ENCODE measurements at regions not wholly inside any gene's neighbourhood (a gene's known extent, or its start where the extent isn't known, plus 50 kb on each side); places are given as distances from the start of the nearest gene placed in this dataset.

DNA sequence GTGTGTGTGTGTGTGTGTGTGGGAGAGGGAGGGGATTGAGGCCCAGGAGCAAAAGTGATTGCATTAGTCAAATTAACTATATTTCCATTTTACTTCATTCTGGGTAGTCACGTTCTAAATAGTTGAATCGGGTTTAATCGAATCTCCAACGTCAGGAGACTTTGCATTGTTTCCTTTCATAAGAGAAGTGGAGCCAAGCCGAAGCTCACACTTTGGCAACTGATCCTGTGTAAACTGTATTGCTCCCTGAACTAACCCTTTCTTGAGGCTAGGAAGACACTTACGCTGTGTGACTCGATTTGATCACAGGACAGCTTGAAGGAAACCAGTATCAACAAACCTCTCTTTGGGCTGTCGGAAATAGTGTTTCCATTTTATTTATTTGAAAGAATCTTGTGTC is 363.4 kb upstream of the ATP2B1 start:
- DNase-seq, result peak; percentile 34

DNA sequence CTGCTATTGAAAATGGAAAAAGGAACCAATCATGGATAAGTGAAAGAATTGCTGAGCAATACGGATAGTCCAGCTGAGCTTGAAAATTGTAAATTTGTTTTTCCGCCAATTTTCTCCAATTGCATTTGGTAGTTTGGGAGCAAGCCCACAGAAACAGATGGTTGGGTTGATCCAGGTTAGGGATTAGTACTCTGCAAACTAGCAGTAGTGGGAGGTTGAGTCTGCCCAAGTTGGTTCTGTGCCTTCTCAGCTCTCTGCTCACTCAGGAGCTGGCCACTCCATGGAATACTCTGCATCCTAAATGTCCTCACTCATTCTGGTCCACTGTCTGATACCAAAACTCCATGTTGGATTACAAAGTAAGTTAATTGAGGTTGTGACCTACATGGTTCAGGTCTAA is 361.1 kb upstream of the ATP2B1 start:
- DNase-seq, result no peak

DNA sequence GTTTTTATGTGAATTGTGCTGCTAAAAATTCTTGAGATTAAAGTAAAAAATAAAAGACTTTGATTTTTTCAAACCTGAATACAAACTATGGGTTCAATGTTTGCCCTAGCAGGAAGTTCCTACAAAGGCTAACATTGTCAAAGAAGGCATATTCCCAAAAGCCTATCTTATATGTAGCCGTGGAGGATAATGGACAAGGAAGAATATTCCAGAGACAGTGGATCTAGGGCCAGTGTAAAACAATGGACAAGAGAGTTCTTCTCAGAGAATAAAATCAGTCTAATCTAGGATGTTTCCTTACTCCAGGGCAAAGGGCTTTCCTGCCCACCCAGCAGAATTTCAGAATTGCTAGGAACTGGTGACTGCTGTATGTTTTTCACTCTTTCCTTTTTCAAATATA is 359.2 kb upstream of the ATP2B1 start:
- DNase-seq, result no peak

DNA sequence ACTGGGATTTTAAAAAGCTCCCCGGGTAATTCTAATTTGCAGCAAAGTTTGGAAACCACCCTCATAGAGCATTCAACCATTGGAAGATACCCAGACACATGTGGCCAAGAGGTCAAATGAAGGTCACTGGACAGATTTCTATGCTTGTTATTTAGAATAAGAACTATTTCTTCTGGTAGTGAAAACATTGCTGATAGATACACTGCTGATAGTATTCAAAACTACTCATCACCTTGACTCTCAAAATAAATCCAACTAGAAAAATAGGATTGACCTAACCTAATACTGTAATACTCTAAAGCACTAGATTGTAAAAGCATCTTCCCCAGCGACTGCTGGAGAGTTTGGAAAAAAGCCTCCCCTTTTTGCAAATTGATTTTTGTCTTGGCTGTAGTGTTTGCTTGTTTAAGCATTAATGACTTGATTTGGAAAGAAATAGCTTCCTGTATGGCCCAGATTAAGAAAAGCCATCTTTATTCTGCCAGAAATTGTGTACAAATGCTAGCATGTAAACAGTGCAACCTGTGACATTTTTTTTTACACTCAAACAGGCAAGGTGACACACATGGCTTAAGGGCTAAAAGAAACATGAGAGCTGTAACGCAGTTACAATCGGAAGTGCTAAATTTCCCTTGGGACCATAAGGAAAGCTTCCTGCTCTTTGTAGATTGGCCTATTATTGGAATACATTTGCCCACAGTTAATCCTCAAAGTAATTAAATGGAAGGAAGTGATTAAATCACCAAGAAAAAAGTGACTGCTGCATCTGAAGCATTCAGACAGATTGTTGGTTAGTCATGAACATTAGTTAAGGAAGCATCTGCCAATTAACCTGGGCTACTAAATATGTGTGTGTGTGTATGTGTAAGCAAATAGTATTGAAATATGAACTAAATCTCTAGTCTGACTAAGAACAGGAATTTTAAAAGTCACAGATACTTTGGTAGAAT is 356.5 kb upstream of the ATP2B1 start:
- peak; percentile 59 for DNase-seq

DNA sequence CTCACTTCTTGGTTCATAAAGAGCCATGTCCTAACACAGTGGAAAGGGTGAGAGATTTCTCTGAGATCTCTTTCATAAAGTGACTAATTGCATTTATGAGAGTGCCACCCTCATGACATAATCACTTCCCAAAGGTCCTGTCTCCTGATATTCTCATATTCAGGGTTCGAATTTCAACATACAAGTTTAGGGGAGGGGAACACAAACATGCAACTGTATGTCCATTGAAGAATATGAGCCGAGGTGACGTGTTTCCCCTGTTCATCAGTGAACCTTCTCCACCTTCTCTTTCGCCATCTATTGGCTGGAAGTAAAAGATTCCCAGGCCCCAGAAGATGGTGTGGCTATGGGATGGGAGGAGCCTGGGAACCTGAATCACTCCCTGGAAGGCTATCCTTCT is 354.2 kb upstream of the ATP2B1 start:
- no peak for DNase-seq

DNA sequence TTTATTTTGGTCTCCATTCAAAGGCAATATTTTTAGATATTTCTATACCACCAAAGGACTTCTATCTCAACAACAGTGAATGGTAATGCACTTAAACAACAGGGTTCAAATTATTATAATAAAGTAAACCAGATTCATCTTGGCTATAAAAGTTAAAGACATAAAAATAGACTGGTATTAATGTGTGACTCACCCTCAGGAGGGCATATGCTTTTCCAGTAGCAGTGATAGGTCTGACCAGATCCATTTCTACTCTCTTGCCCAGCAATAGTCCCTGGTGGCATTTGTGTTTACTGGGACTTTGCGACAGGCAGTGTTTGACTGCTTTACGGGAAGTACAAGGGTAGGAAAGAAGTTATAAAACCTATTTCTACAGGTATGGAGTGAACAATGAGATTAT is 353.2 kb upstream of the ATP2B1 start:
- DNase-seq, result no peak

DNA sequence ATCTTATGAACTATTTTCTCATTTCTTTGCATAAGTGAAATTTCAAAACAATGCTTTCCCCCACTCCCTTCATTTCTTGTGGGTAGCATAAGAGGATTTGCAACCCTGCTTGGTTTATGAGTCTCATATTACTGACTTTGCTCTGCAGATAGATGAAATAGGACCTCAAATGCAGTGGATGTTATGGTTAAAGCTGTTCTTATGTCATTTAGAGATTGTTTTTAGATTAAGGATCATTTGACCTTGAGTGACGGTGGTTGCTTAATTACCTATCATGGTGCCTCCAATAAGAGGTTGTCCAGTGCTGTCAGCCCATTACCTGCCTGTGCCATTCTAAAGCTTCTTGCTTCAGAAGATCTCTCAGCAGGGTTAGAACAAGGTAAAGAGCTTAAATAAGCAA is 351.4 kb upstream of the ATP2B1 start:
- DNase-seq, result no peak

DNA sequence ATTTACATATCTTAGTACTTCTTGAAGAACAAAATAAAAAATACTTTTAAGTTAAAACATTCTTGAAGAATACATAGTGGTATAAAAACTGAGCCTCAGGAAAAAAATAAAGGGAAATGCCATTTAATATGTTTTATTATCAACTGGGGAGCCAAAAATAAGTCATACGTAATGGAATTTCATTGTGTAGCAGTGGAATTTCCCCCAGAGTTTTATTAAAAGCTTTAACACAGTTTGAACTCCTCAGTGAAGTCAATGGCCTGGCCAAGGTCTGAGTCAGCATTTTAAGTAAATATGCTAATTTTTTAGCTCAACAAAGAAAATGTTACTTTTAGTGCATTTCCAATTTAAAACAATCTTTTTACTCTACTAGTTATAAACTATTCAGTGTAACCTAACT is 350.1 kb upstream of the ATP2B1 start:
- peak; percentile 73 for DNase-seq

DNA sequence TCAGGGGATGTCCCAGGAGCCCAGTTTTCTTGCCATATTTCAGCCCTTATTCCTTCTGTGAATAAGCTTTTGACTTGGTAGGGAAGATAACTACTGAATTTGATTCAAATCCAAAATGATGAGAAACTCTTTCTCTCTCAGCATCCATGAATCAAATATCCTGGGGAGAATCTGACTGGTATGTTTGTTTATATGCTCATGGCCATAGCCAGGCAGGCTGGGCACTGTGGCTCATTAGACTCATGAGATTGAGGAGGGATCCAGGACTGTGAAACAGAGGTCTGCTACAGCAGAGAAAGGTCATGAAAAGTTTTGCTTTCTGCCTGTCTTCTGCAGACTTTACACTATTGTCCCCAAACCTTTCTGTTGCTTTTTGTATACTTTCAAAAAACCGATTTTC is 346.4 kb upstream of the ATP2B1 start:
- no peak for DNase-seq

DNA sequence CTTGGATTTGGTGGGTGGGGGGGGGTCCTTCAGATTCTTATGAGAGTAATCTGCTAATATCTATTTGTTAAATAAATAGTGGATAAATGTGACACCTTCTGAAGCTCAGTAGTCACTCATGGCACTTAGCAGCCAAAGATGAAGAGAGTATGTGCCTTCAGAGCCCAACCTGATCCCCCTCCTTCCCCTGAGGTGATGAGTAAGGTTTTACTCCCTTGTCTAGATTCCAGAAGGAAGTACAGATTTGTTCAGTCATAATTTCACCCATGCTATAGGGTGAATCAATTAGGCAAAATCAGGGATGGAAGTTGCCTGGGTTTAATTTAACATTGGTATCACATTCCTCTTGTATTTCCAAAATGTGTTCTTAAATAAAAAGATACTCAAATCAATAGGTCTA is 340.3 kb upstream of the ATP2B1 start:
- DNase-seq, result no peak

DNA sequence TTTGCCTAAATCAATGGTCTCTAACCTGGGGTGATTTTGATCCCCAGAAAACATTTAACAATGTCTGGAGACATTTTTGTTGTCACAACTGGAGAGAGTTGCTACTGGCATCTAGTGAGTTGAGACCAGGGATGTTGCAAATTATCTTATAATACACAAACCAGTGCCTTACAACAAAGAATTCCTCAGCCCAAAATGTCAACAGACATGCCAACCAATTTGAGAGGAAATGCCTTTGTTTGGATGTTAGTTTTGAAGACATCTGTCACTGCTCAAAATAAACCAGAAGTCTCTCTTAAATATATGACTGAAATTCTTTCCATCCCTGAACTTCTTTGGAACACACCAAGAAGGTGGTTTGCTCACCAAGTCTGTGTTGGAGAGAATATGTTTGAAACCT is 336.9 kb upstream of the ATP2B1 start:
- no peak for DNase-seq

DNA sequence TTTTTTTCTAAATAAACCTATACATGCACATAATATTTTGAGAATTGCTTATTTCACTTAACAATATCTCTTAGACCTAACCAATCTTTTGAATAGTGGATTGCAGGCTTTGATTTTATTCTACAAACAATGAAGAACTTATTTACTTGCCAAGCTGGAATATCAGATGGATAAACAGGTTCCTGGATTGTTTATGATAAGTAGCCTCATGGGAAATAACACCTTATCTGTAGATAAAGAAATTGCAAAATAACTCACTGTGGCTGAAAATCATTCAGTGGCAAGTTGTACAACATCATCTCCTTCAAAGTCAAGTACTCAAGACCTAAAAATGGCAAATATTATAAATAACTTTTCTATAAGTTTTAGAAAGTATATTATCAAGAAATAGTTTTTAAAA is 335.4 kb upstream of the ATP2B1 start:
- no peak for DNase-seq

DNA sequence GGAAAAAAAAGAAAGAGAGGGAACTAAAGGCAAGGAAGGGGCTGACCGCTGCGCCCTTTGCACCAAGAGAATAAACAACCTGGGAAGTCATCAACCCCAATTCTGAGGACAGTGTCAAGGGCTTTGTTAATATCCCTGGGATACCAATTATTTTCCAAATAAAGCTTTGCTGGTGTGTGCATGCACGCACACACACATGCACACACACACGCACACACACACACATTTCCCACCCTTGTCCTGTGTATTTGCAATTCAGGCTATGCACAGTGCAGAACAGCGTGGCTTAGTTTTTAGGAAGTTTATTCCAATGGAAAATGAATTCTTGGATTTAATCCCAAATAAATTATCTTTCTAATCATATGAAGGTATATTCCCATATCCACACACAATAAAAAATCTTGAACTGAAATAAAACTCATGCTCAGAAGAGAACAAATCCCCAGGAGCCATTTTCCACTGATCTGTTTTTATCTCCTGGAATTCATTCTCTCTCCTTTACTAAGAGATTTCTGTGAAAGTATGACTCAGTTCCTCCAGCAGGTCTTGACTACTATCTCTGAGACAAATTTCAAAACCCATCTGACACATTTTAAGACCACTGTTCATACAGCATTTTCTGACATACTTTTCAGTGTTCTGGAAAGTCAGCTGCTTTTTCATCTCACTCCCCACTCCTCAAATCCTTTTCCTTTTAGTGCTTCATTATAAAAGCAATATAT is 334.4 kb upstream of the ATP2B1 start:
- DNase-seq, result no peak

DNA sequence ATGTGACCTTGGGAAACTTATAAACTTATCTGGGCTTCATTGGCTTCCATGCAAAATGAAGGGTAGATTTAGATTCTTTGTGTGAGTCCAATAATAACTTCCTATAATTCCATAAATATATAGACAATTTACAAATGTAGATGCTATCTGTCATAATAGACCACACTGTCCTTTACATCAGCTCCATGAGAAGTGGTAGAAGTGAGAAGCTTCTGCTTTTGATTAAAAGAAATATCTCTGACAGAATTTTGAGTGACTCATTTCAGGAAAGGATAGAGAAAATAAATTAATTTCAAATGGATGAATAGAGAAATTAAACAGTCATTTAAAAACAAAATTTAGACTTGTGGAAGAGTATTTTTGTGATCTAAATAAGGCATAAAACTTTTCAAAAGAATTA is 329.7 kb upstream of the ATP2B1 start:
- no peak for DNase-seq

DNA sequence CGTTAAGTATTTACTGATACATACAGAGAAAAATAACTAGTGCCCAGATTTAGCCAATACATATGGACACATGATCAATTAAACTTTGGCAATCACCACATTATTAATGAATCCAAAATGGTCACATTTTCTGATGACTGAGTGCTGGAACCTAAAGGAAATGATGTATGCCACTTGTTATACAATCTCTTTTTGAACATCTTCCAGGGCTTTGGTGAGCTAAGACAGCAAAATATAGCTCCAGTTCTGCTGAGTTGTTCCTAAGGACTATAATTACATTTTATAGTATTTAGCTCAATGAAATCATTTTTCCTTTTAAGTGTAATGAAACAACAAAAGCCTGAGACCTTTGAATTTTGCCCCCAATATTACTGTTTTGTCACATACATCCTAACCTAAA is 329.1 kb upstream of the ATP2B1 start:
- no peak for DNase-seq

DNA sequence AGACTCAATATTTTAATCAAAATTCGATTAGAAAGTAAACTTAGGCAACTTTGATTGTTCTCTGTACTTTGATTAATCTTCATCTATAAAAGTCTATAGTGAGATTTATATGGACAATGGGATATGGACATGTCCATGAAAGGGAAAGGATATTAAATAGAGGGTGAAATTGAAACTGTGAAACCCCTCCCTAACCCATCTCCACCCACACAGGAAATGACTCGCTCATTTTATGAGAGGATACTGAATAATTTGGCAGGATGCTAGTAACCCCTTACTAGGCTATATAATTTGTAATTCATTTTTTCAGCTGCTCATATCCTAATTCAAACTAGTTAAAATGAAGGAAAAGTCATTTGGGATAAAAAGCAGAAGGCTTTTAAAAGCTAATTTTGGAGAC is 328.0 kb upstream of the ATP2B1 start:
- DNase-seq, result no peak

DNA sequence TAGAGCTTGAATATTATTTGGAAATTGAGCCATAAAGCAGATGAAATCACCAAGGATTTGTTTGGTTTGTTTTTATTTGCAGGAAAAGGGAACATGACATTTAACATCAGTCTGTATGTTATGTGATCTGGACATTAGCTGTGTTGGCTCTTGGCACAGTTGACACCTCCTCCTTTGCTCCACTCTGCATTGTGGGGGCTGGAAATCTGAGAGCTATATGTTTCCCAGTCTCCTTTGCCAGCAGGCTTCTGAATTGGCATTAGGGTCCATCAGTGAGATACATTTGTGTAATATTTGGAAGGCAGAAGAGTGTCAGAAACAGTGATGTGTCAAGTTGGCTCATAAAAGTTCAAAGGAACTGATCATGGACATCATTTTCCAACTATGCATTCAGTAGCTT is 322.1 kb upstream of the ATP2B1 start:
- DNase-seq, result no peak

DNA sequence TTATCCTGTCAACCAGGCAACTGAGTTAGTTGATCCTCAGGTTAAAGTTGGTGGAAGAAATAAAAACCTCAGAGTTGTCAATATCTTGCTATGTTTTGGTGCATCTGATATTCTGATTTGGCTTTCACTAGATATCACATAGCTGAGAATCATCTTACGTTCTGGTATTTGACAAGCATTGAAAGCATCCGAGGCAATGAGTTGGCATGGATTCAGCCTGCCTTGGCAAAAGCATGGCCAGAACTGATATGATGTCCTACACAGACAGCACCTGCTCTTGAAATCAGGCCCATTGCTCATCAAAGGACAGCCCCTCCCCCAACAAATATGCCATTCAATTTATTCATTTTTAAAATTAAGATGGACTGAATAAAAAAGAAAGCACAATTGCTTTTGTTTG is 320.7 kb upstream of the ATP2B1 start:
- no peak for DNase-seq

DNA sequence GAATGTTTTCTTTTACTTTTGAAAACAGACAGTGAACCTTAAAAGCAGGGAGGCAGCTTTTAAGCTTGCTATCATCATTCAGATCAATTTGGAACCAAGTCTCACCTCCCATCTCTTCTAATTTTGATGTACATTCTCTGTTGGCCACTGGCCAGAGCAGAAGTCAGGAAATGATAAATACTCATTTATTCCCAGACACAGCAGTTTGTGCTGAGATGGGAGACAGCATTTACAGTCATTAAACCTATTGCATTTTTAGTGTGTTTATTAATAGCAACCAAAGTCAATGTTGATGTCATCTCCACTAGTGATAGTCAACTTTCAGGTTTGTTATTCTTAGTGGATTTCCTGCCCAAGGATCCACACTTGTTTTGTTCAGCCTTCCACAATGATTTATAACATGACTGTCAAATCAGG is 320.0 kb upstream of the ATP2B1 start:
- no peak for DNase-seq

DNA sequence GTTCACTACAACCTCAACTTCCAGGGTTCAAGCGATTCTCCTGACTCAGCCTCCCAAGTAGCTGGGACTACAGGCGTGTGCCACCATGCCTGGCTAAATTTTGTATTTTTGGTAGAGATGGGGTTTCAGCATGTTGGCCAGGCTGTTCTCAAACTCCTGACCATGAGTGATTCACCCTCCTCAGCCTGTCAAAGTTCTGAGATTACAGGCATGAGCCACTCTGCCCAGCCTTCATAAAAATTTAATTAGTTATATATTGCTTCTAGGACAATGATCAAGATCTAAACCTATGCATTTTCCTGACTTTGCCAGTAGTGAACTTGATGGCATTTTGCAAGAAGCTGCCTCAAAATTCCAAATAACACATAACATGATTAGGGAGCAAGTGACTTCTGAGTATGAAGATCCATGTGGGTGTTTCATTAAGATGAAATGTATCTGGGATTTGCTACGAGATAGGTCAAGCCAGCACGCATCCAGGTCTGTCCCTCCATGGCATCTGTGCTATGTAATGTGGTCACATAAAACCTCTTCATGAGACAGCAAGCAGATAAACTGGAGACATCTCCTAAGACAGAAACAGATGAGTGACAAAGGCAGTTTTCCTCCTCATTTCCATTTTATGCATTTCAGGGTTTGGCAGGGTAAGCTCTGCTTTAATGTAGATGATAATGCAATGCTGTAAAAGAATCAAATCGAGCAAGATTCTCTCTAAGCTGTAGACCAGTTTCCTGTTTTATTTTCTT is 319.4 kb upstream of the ATP2B1 start:
- DNase-seq, result no peak

DNA sequence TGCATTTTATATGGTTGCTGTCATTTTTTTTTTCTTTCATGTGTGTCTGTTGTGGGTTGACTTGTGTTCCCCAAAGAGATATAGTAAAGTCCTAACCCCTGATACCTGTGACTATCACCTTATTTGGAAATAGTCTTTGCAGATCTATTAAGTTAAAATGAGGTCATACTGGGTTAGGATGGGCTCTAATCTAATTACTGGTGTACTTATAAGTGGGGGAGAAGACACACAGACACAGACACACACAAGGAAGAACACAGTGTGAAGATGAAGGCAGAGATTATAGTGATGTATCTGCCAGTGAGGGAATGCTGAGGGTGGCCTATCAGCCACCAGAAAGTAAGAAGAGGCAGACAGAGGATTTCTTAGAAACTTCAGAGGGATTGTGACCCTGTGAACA is 318.4 kb upstream of the ATP2B1 start:
- no peak for DNase-seq

DNA sequence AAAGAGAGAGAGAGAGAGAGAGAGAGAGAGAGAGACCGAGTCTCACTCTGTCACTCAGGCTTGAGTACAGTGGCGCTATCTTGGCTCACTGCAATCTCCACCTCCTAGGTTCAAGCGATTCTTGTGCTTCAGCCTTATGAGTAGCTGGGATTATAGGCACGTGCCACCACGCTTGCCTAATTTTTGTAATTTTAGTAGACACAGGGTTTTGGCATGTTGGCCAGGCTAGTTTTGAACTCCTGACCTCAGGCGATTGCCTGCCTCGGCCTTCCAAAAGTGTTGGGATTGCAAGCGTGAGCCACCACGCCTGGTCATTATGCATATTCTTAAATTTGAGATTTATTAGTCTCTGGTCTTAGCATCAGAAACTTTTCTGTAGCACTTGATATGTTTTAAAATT is 317.9 kb upstream of the ATP2B1 start:
- DNase-seq, result no peak

DNA sequence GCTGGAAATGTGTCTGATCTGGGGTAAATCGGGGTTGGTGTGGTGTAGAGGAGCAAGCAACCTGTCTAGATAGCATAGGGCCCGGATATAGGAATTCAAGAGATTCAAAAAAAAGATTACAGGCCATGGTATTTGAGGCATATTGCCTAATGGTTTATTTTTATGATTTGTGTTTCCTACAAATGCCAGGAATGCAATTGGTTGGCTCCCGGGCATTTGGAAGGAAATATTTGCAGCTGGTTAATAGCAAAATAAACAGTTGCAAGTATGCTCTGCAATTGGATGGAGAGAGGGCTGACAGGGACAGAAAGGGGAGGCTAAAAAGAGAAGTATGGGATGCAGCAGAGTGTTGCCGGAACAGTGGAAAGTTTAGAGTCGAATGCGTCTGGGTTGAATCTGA is 315.6 kb upstream of the ATP2B1 start:
- no peak for DNase-seq

Data from hindlimb muscle (tissue), 1 donor.